ENCODE measurements at regions not wholly inside any gene's neighbourhood (a gene's known extent, or its start where the extent isn't known, plus 50 kb on each side); places are given as distances from the start of the nearest gene placed in this dataset.

- Histone ChIP-seq H3K4me3 (no peak overlapping the region), H3K36me3 (no peaks in the 10 kb centered on the region), H3K9me3 (no peaks in the 10 kb centered on the region), H3K27ac (peak overlapping the region; percentile 70 to 75), H3K4me1 (peaks cover 11 to 19% of the 10 kb centered on the region in 2 donors), H3K27me3 (no peaks in the 10 kb centered on the region)
- TF ChIP-seq CTCF (IDR thresholded peaks at IDR 0.05) = no peak
- intact Hi-C loops (cut with DNase I) = loop anchor here (5.0 kb wide), 1 partner anchor 146 kb away; the partner anchor contains the start of gene CPEB2
- no peak for DNase-seq (ENCODE audit: low spot score in 2 of 2)
Observed at GRCh38 chr4:15148691-15149090, 146.4 kb downstream of the CPEB2 start.

DNA sequence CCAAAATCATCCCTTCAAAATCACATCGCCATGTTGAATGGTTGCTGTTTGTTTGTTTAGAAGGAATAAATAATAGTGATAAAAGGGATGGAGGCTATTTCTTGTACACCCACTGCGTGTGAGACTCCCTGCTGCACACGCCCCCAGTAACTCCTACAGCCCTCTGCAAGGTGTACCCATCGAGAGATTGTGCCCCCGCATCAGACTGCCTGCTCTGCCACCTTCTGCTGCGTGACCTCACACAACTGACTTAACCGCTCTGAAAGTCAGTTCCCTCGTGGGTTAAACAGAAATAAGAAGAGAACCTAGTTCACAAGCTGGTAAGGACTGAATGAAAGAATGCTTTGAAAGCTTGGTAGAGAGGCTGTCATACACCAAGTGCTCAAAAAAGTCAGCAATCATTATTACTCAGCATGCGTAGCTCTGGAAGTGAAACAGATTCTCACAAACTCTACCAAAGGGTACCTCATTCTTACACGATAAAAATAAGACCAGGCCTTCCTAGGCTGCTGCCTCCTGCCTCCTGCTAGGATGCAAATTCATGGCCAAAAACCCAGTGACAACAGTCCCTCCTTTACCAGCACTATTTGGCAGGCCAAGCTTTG is 147.1 kb downstream of the CPEB2 start:
- H3K27ac ChIP-seq = peak overlapping the region; percentile 70 to 75
- no peaks in the 10 kb centered on the region for H3K9me3 ChIP-seq
- H3K4me1 ChIP-seq = peaks cover 11 to 19% of the 10 kb centered on the region in 2 donors
- intact Hi-C loops (cut with DNase I) = loop anchor here (5.0 kb wide), 1 partner anchor 147 kb away; the partner anchor contains the start of gene CPEB2
- no peaks in the 10 kb centered on the region for H3K36me3 ChIP-seq
- DNase-seq (ENCODE audit: low spot score in 2 of 2) = no peak
- H3K27me3 ChIP-seq = no peaks in the 10 kb centered on the region
- TF ChIP-seq CTCF (IDR thresholded peaks at IDR 0.05) = no peak
- no peak overlapping the region for H3K4me3 ChIP-seq

- Histone ChIP-seq H3K4me1 (peaks cover 11 to 19% of the 10 kb centered on the region in 2 donors), H3K9me3 (no peaks in the 10 kb centered on the region), H3K27me3 (no peaks in the 10 kb centered on the region), H3K27ac (peak overlapping the region; percentile 70 to 75), H3K4me3 (no peak overlapping the region), H3K36me3 (no peaks in the 10 kb centered on the region)
- intact Hi-C loops (cut with DNase I) = loop anchor here (5.0 kb wide), 1 partner anchor 148 kb away; the partner anchor contains the start of gene CPEB2
- peak in 1 of 3 experiments; percentile 20 for TF ChIP-seq CTCF (IDR thresholded peaks at IDR 0.05)
- DNase-seq (ENCODE audit: low spot score in 2 of 2) = peak; percentile 21 to 79
Observed at GRCh38 chr4:15149839-15150592, 147.7 kb downstream of the CPEB2 start.

GRCh38 chr4:15150631-15151030 is 148.3 kb downstream of the CPEB2 start:
- no peak for DNase-seq (ENCODE audit: low spot score in 2 of 2)
- H3K4me1 ChIP-seq = peaks cover 11 to 19% of the 10 kb centered on the region in 2 donors
- H3K27me3 ChIP-seq = no peaks in the 10 kb centered on the region
- H3K9me3 ChIP-seq = no peaks in the 10 kb centered on the region
- H3K36me3 ChIP-seq = no peaks in the 10 kb centered on the region
- intact Hi-C loops (cut with DNase I) = no loop called here
- no peak for TF ChIP-seq CTCF (IDR thresholded peaks at IDR 0.05)
- H3K27ac ChIP-seq = peak overlapping the region; percentile 70 to 75
- H3K4me3 ChIP-seq = no peak overlapping the region

DNA sequence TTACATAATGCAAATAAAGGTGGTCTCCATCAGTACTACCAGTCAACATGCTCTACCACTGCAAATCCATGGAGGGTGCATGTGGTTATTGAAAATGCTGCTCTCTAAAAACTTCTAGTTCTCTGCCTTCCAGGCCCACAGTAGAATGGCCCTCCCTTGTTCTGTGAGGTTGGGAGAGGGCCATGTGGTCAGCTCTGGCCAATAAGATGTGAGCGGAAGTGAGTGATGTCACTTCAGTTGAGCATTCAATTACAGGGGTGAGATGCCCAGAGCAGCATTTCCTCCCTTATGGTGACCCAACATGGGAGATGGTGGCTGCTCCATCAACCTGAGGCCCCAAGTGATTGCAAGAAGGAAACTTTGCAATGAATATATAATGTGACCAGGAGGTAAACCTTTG is 148.8 kb downstream of the CPEB2 start:
- intact Hi-C loops (cut with DNase I) = no loop called here
- Histone ChIP-seq H3K36me3 (no peaks in the 10 kb centered on the region), H3K27ac (peak overlapping the region; percentile 70 to 75), H3K9me3 (no peaks in the 10 kb centered on the region), H3K27me3 (no peaks in the 10 kb centered on the region), H3K4me3 (no peak overlapping the region), H3K4me1 (peaks cover 11 to 19% of the 10 kb centered on the region in 2 donors)
- no peak for TF ChIP-seq CTCF (IDR thresholded peaks at IDR 0.05)
- DNase-seq (ENCODE audit: low spot score in 2 of 2) = no peak

All from ascending aorta (tissue), 2 donors.